ENCODE measurements at regions not wholly inside any gene's neighbourhood (a gene's known extent, or its start where the extent isn't known, plus 50 kb on each side); places are given as distances from the start of the nearest gene placed in this dataset.

DNA sequence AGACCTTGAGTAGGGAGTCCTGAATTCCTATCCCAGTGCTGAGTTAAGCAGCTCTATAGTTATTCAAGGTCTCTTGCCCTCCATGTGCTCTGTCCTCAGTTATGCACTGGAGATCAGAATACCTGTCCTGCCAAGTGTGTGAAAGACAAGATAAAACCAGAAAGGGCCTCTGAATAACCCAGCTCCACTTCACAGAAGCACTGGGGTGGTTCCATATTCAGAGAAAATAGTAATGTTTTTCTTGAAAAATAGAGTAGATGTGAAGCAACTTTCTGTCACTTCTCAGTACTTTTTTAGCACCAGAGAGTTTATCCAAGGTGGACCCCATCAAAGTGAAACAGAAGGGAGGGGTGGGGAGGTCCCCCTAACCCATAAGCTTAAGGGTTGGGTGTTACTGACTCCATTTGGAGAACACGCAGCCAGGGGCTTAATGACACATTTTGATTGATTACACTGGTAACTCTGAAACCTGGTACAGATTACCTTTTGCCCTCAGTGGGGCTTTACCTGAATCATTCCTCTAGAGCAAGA, 509.8 kb upstream of the JARID2 start:
- TF ChIP-seq, protein P1, sequence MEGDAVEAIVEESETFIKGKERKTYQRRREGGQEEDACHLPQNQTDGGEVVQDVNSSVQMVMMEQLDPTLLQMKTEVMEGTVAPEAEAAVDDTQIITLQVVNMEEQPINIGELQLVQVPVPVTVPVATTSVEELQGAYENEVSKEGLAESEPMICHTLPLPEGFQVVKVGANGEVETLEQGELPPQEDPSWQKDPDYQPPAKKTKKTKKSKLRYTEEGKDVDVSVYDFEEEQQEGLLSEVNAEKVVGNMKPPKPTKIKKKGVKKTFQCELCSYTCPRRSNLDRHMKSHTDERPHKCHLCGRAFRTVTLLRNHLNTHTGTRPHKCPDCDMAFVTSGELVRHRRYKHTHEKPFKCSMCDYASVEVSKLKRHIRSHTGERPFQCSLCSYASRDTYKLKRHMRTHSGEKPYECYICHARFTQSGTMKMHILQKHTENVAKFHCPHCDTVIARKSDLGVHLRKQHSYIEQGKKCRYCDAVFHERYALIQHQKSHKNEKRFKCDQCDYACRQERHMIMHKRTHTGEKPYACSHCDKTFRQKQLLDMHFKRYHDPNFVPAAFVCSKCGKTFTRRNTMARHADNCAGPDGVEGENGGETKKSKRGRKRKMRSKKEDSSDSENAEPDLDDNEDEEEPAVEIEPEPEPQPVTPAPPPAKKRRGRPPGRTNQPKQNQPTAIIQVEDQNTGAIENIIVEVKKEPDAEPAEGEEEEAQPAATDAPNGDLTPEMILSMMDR (IDR thresholded peaks at IDR 0.05; ENCODE audit: insufficient read depth, low read depth, low read length), result no peak
- no peak for TF ChIP-seq EZH2 (IDR thresholded peaks at IDR 0.05; ENCODE audit: insufficient read depth, low read length)
